ENCODE measurements at regions not wholly inside any gene's neighbourhood (a gene's known extent, or its start where the extent isn't known, plus 50 kb on each side); places are given as distances from the start of the nearest gene placed in this dataset.

DNA sequence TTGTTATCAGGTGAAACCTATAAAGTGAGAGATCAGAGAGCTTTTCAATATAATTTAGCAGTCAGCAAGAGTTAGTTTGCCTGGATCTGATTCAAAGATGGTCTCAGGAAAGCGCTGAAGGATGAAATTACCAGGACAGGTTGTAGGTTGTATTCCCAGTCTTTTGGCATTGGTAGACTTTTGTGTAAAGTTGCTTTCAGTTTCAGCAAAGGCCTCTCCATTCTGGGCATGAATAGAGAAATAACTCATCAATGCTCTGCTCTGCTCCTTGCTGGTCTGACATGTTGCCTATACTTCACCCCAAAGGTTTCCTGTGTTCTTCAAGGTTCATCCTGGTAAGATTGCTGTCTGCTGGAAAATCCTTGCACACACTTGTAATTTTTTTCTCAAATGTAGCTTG lies 714.8 kb downstream of the EPM2A start:
- H3K4me3 ChIP-seq (ENCODE audit: low read depth, low read length), result no peak overlapping the region
- TF ChIP-seq, protein P1, sequence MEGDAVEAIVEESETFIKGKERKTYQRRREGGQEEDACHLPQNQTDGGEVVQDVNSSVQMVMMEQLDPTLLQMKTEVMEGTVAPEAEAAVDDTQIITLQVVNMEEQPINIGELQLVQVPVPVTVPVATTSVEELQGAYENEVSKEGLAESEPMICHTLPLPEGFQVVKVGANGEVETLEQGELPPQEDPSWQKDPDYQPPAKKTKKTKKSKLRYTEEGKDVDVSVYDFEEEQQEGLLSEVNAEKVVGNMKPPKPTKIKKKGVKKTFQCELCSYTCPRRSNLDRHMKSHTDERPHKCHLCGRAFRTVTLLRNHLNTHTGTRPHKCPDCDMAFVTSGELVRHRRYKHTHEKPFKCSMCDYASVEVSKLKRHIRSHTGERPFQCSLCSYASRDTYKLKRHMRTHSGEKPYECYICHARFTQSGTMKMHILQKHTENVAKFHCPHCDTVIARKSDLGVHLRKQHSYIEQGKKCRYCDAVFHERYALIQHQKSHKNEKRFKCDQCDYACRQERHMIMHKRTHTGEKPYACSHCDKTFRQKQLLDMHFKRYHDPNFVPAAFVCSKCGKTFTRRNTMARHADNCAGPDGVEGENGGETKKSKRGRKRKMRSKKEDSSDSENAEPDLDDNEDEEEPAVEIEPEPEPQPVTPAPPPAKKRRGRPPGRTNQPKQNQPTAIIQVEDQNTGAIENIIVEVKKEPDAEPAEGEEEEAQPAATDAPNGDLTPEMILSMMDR (IDR thresholded peaks at IDR 0.05; ENCODE audit: borderline replicate concordance, insufficient read depth, low read depth, low read length), result no peak

DNA sequence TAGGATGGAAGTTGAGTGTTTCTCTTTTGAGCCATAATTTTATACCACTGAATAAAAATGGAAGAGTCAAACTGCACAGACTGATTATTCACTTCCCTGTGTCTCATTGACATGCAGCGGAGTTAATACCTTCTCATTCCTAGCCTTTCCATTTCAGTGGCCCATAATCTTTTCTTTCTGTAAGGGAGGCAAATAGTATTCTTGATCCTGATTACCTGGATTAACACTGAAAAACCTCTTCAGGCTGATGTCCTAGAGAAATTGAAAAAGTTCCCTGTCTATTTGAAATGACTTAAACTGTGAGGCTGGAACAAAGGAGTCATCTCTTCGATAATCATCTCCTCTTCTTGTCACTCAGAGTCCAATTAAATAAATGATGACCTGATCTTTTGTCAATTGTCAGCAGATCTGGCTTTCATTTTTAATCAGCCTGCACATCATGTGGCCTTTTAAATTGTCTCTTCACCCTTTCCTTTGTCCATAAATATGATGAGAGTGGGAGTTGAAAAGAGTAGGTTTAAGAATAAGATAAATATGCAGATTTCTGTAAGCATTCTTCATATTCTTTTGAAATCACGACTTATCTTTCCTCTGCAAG lies 713.0 kb downstream of the EPM2A start:
- TF ChIP-seq, protein P1 (IDR thresholded peaks at IDR 0.05; ENCODE audit: borderline replicate concordance, insufficient read depth, low read depth, low read length), result no peak
- H3K4me3 ChIP-seq (ENCODE audit: low read depth, low read length), result no peak overlapping the region

DNA sequence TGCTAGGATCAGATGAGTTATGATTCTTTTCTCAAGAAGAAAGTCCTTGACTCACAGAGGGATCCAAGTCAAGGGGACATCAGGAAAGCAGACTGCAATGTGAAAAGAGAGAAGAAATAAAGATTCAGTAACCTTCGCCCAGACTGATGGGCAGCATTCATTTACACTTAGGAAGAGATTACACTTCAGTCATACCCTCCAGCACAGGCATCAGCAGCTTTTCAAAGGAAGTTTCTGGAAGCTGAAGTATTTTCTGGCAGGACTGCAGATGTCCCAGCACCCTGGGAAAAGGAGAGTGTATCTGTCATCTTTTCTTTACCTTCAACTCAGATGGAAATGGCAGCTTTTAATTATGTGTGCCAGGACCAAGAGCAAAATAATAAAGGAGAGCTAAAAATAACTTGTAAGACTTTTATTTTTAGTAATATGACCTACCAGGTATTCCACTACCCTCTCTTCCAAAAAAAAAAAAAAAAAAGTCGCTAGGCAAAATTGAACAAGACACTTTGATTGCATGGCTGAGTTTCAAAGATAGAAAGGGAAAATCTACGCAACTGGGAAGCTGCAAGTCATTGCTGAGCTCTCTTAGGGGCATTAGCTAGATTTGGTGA lies 712.1 kb downstream of the EPM2A start:
- TF ChIP-seq, protein P1 (IDR thresholded peaks at IDR 0.05; ENCODE audit: borderline replicate concordance, insufficient read depth, low read depth, low read length), result no peak
- no peak overlapping the region for H3K4me3 ChIP-seq (ENCODE audit: low read depth, low read length)

DNA sequence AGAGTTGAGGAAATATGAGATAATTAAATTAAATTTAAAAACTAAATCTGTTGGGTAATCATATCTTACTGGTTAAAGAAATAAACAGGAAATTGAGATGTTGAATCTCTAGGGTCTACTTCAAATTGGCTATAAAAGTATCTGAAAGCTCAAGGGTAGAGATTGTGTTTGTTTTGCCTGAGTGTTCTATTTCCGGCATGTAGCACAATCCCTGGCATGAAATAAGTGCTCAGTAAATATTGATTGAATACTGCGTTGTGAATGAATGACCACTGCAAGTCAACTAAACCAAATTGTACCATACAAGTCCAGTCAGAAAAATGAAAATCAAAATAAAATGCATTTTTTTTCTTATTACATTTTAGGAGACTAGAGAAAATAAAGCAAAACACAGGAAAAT lies 709.8 kb downstream of the EPM2A start:
- H3K4me3 ChIP-seq (ENCODE audit: low read depth, low read length), result no peak overlapping the region
- TF ChIP-seq, protein P1 (IDR thresholded peaks at IDR 0.05; ENCODE audit: borderline replicate concordance, insufficient read depth, low read depth, low read length), result no peak

GRCh38 chr6:145026267-145026679 lies 709.0 kb downstream of the EPM2A start:
- no peak overlapping the region for H3K4me3 ChIP-seq (ENCODE audit: low read depth, low read length)

GRCh38 chr6:145028144-145028818 lies 707.0 kb downstream of the EPM2A start:
- H3K4me3 ChIP-seq (ENCODE audit: low read depth, low read length), result no peak overlapping the region
- TF ChIP-seq, protein P1 (IDR thresholded peaks at IDR 0.05; ENCODE audit: borderline replicate concordance, insufficient read depth, low read depth, low read length), result peak; percentile 32; the same call in 1 of the 2 replicates

More at GRCh38 chr6:145026267-145026679, 709.0 kb downstream of the EPM2A start:
- TF ChIP-seq, protein P1 (IDR thresholded peaks at IDR 0.05; ENCODE audit: borderline replicate concordance, insufficient read depth, low read depth, low read length), result no peak
